ENCODE measurements at regions not wholly inside any gene's neighbourhood (a gene's known extent, or its start where the extent isn't known, plus 50 kb on each side); places are given as distances from the start of the nearest gene placed in this dataset.

DNA sequence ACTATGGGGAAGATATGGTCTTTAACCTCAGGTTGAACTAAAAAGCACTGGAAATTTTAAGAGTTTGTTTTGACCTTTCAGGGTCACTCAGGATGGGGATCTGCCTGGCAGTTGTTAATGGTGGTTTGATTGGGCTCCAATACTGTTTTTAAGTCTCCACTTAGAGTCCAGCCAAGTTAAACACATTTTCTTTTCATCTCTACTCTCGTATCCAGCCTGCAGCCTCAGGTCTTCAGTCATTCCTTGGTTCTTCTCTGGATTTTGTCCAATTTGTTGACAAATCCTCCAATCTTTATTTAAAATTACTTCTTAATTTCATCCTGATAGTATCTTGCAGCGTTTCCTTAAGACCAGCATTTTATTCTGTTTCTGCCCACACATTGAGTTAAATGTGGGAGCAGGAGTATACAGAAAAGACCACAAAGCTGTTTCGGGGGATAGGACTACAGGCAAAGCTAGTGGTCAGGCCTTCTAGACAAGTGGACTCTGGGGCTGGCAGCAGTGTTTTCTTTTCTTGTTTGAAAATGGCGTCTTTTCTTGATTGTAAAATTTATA lies 133.2 kb upstream of the INHBA start:
- Histone ChIP-seq H3K27ac (peak overlapping the region in 1 of 2 donors; percentile 61), H3K4me1 (ENCODE audit: insufficient read depth) (peaks cover 5% of the 10 kb centered on the region), H3K4me3 (no peak overlapping the region), H3K36me3 (no peaks in the 10 kb centered on the region), H3K27me3 (no peaks in the 10 kb centered on the region), H3K9me3 (no peaks in the 10 kb centered on the region)
- TF ChIP-seq POLR2A (IDR thresholded peaks at IDR 0.05) = no peak
- no peak for TF ChIP-seq EP300 (IDR thresholded peaks at IDR 0.05)
- TF ChIP-seq, protein P1, sequence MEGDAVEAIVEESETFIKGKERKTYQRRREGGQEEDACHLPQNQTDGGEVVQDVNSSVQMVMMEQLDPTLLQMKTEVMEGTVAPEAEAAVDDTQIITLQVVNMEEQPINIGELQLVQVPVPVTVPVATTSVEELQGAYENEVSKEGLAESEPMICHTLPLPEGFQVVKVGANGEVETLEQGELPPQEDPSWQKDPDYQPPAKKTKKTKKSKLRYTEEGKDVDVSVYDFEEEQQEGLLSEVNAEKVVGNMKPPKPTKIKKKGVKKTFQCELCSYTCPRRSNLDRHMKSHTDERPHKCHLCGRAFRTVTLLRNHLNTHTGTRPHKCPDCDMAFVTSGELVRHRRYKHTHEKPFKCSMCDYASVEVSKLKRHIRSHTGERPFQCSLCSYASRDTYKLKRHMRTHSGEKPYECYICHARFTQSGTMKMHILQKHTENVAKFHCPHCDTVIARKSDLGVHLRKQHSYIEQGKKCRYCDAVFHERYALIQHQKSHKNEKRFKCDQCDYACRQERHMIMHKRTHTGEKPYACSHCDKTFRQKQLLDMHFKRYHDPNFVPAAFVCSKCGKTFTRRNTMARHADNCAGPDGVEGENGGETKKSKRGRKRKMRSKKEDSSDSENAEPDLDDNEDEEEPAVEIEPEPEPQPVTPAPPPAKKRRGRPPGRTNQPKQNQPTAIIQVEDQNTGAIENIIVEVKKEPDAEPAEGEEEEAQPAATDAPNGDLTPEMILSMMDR (IDR thresholded peaks at IDR 0.05) = no peak
- intact Hi-C loops (cut with DNase I) = no loop called here
- DNase-seq = no peak
- WGBS, 3 donors = 46 to 59% (median 50%) methylated on average over 4 of the region's 4 CpGs

DNA sequence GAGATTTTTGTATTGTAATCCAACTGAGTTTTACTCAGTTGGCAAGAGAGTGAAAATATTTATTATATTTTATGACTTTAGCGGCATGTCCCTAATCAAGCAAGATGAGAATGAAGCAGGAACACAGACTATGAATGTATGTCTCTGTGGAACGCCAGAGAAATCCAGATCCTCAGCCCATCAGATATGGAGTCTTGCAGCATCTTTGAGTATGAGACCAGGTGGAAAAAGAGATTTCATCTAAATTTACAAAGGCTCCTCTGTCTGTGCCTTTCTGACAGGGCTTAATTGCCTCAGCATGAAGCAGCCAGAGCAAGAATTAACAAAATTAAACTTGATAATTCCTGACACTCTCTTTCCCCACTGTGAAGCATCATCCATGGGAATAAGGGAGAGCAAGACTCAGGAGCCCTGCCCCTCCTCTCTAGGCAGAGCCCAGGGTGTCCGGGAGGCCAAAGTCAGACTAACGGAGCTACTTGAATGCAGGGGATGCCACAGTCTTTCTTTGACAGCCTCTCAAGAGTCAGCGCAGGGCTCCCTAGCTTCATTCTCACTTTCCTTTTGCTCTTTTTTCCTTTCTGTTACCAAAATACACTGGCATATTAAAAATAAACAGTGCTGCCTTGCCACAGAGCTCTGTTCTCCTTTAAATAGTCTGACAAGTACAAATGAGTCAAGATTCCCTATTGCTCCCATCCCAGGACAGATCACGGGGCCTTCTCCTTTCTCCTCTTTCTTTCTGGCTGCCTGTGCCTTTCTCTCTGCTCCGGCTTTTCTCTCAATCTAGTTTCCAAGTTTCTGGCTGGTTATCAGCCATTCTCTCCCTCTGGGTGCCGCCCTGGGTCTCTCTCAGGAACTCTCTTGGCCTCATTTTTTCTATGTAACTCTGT lies 132.2 kb upstream of the INHBA start:
- intact Hi-C loops (cut with DNase I) = no loop called here
- 32 to 35% (median 34%) methylated on average over 8 of the region's 8 CpGs for WGBS, 3 donors
- H3K4me1 ChIP-seq (ENCODE audit: insufficient read depth) = peaks cover 5% of the 10 kb centered on the region
- peak in 3 of 5 donors; percentile 21 to 42 (median 35) for DNase-seq
- no peak for TF ChIP-seq POLR2A (IDR thresholded peaks at IDR 0.05)
- no peak for TF ChIP-seq EP300 (IDR thresholded peaks at IDR 0.05)
- TF ChIP-seq, protein P1 (IDR thresholded peaks at IDR 0.05) = no peak
- no peaks in the 10 kb centered on the region for H3K27me3 ChIP-seq
- no peaks in the 10 kb centered on the region for H3K9me3 ChIP-seq
- peak overlapping the region in 1 of 2 donors; percentile 61 for H3K27ac ChIP-seq
- H3K36me3 ChIP-seq = no peaks in the 10 kb centered on the region
- H3K4me3 ChIP-seq = no peak overlapping the region

DNA sequence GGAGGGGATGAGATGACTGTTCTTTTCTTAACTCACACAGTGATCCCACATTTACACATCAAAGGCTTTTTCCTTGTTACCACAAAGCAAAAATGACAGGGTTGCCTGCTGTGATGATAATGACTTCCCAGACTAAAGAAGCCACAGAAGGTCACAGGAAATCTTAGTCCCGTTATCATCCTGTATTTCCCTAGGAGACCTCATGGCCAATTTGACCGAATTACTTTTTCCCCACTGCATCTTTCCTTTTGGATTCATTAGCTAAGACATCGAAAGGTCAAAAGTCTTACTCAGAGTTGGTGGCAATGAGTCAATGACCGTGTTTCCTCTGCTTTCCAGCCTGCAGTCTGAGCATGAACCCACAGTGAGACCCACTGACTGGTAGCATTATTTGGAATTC lies 130.1 kb upstream of the INHBA start:
- Histone ChIP-seq H3K9me3 (no peaks in the 10 kb centered on the region), H3K27ac (no peak overlapping the region), H3K27me3 (no peaks in the 10 kb centered on the region), H3K4me1 (ENCODE audit: insufficient read depth) (peaks cover 5% of the 10 kb centered on the region), H3K4me3 (no peak overlapping the region), H3K36me3 (no peaks in the 10 kb centered on the region)
- WGBS, 3 donors = 75 to 77% (median 75%) methylated on average over 4 of the region's 4 CpGs
- no peak for DNase-seq
- no peak for TF ChIP-seq EP300 (IDR thresholded peaks at IDR 0.05)
- no peak for TF ChIP-seq POLR2A (IDR thresholded peaks at IDR 0.05)
- TF ChIP-seq, protein P1 (IDR thresholded peaks at IDR 0.05) = no peak
- intact Hi-C loops (cut with DNase I) = no loop called here

DNA sequence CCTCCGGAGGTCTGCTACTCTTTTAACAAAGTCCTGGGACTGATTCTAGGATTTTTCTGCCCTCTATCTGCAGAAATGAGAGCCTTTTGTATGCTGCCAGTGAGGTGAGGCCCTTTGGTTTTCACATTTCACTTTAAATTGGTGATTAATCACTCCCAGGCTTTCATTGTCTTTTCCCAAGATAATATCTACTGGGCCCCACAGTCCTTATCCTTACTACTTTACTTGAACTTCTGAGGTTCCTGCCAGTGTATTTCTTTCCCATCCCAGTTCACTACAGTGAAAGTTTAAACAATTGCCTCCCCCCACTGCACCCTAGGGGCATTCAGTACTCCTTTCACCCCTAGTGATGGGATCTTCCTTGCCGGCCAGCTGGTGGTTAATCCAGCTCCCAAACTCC lies 127.4 kb upstream of the INHBA start:
- WGBS, 3 donors = 66 to 73% (median 67%) methylated on average over 2 of the region's 2 CpGs
- H3K36me3 ChIP-seq = no peaks in the 10 kb centered on the region
- no peaks in the 10 kb centered on the region for H3K9me3 ChIP-seq
- peaks cover 1% of the 10 kb centered on the region for H3K4me1 ChIP-seq (ENCODE audit: insufficient read depth)
- no peaks in the 10 kb centered on the region for H3K27me3 ChIP-seq
- no peak overlapping the region for H3K27ac ChIP-seq
- no peak overlapping the region for H3K4me3 ChIP-seq
- intact Hi-C loops (cut with DNase I) = no loop called here
- no peak for TF ChIP-seq POLR2A (IDR thresholded peaks at IDR 0.05)
- no peak for TF ChIP-seq EP300 (IDR thresholded peaks at IDR 0.05)
- TF ChIP-seq, protein P1 (IDR thresholded peaks at IDR 0.05) = no peak
- no peak for DNase-seq

Measured in ovary (tissue), 7 donors.